ENCODE measurements at regions not wholly inside any gene's neighbourhood (a gene's known extent, or its start where the extent isn't known, plus 50 kb on each side); places are given as distances from the start of the nearest gene placed in this dataset.
"Not testable (repeated sequence)": the region's sequence is repeated elsewhere in the genome, so short reads cannot be mapped to it uniquely, and the experiment has no call there.

GRCh38 chr10:26952094-26952493 lies 91.3 kb upstream of the ABI1 start:
- DNase-seq (ENCODE audit: low read depth in 2 of 2) = no peak

GRCh38 chr10:26951650-26952049 lies 90.9 kb upstream of the ABI1 start:
- no peak for DNase-seq (ENCODE audit: low read depth in 2 of 2)

- no peak for DNase-seq (ENCODE audit: low read depth in 2 of 2)
These were observed 90.2 kb upstream of the ABI1 start for GRCh38 chr10:26950934-26951333.

- DNase-seq (ENCODE audit: low read depth in 2 of 2) = no peak
These were observed 85.5 kb upstream of the ABI1 start for GRCh38 chr10:26946102-26946811.

GRCh38 chr10:26944261-26944882 lies 83.6 kb upstream of the ABI1 start:
- no peak for DNase-seq (ENCODE audit: low read depth in 2 of 2)

GRCh38 chr10:26939962-26940354 lies 79.2 kb upstream of the ABI1 start:
- no peak for DNase-seq (ENCODE audit: low read depth in 2 of 2)

GRCh38 chr10:26939290-26939961 lies 78.7 kb upstream of the ABI1 start:
- no peak for DNase-seq (ENCODE audit: low read depth in 2 of 2)

GRCh38 chr10:26938578-26938977 lies 77.8 kb upstream of the ABI1 start:
- DNase-seq (ENCODE audit: low read depth in 2 of 2) = no peak

- DNase-seq (ENCODE audit: low read depth in 2 of 2) = no peak
These were observed 76.6 kb upstream of the ABI1 start for GRCh38 chr10:26937371-26937770.

GRCh38 chr10:26934190-26934589 lies 73.4 kb upstream of the ABI1 start:
- DNase-seq (ENCODE audit: low read depth in 2 of 2) = not testable (repeated sequence)

- DNase-seq (ENCODE audit: low read depth in 2 of 2) = no peak
These were observed 71.8 kb upstream of the ABI1 start for GRCh38 chr10:26932576-26932975.

- DNase-seq (ENCODE audit: low read depth in 2 of 2) = peak in 1 of 2 donors; percentile 22
These were observed 70.5 kb upstream of the ABI1 start for GRCh38 chr10:26931223-26931622.

- DNase-seq (ENCODE audit: low read depth in 2 of 2) = not testable (repeated sequence)
These were observed 62.1 kb upstream of the ABI1 start for GRCh38 chr10:26922824-26923223.

- DNase-seq (ENCODE audit: low read depth in 2 of 2) = not testable (repeated sequence)
These were observed 58.5 kb upstream of the ABI1 start for GRCh38 chr10:26919156-26919860.

GRCh38 chr10:26914898-26915297 lies 54.1 kb upstream of the ABI1 start:
- DNase-seq (ENCODE audit: low read depth in 2 of 2) = no peak

GRCh38 chr10:26911811-26912461 lies 51.2 kb upstream of the ABI1 start:
- no peak for DNase-seq (ENCODE audit: low read depth in 2 of 2)
